HG03439 (cell line): ENCODE measurements at regions not wholly inside any gene's neighbourhood (a gene's known extent, or its start where the extent isn't known, plus 50 kb on each side); places are given as distances from the start of the nearest gene placed in this dataset.
"Not testable (repeated sequence)": the region's sequence is repeated elsewhere in the genome, so short reads cannot be mapped to it uniquely, and the experiment has no call there.

Experiments
- ATAC-seq: cut with Tn5 transposase; IDR thresholded peaks from one replicate; pipeline ENCODE4 v1.9.1; 2021; ENCODE audit warnings: mild to moderate bottlenecking, moderate library complexity; ENCODE audit not compliant: unreplicated experiment

GRCh38 chr16:47921535-47921934 lies 234.3 kb downstream of the ABCC12 start:
- ATAC-seq, result no peak

DNA sequence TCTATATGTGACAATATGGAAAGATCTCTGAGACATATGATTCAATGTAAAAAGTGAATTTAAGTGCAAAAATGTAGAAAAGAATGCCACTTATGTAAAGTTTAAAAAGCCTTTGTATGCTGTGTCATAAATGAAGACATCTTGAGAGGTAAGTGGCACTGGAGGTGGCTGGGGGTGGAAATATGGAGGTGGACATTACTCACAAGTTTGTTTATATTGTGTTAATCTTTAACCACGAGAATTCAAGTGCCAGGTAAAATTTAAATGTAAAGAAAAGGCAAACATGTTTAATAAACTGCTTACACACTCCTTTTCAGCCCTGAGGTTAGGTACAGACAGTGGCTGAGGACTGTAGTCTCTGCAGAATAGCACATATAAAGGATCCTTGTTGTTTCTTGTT lies 235.1 kb downstream of the ABCC12 start:
- no peak for ATAC-seq

DNA sequence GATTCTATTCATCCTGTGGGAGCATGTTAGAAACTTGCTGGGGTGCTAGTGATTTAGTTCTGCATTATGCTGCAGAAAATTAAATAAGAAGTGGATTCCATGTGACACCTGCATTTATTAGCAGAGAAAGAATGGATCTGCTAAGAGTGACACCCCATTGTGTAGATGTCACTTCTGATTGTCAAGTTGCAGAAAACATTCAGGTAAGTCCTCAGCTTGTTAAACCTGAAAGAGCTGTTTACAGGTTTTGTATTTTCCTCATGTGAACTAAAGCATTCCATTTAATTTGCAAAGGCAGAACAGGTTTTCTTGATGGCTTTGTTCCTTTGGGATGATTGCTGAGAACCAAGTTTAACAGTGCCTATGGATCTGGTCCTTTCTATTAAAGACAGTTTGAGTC lies 238.7 kb downstream of the ABCC12 start:
- ATAC-seq, result no peak

- no peak for ATAC-seq
These were observed 239.5 kb downstream of the ABCC12 start for GRCh38 chr16:47916266-47916665.

DNA sequence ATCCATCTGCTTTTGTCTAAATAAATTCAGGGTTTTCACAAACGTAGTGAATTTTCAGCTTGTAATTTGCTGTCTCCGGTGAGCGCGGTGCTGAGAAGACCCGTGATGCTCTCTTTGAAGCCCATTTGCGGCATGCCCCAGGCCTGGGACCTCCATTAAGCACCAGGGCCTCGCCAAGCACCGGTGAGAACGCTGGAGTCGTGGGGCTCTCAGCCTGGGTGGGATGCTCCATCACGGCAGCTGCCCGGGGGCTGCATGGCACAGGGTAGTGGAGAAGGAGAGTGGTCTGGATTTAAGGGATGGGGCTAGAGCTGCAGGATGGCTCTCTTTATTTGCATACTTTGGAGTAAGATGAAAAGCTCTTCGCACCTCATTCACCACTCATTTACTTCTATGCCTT lies 248.7 kb downstream of the ABCC12 start:
- no peak for ATAC-seq

GRCh38 chr16:47905771-47906170 lies 250.0 kb downstream of the ABCC12 start:
- ATAC-seq, result no peak

DNA sequence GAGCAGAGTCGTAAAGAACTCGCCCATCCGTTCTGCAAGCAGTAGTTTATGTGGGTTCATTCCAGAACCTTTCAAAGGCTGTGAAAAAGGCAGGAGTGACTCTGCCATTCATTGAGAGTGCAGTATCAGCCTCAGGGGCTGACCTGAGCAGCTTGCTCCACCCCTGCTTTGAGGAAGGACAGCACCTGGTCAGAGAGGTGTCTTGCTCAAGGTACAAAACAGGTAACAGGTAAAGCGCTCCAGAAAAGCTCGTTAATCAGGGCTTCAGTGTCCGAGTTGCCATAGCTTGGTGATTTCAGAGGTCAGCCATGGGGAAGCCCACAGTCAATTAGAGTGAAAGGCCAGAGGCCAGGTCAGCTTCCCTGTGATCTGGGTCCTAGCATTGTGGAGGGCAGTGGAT lies 251.1 kb downstream of the ABCC12 start:
- no peak for ATAC-seq

- no peak for ATAC-seq
These were observed 252.3 kb downstream of the ABCC12 start for GRCh38 chr16:47903470-47903869.

DNA sequence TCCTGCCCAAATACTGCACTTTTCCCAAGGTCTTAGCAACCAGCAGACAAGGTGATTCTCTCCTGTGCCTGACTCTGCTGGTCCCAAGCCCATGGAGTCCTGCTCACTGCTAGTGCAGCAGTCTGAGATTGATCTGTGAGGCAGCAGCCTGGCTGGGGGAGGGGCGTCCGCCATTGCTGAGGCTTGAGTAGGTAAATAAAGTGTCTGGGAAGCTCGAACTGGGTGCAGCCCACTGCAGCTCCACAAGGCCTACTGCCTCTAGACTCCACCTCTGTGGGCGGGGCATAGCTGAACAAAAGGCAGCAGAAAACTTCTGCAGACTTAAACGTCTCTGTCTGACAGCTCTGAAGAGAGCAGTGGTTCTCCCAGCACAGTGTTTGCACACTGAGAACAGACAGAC lies 258.7 kb downstream of the ABCC12 start:
- not testable (repeated sequence) for ATAC-seq

DNA sequence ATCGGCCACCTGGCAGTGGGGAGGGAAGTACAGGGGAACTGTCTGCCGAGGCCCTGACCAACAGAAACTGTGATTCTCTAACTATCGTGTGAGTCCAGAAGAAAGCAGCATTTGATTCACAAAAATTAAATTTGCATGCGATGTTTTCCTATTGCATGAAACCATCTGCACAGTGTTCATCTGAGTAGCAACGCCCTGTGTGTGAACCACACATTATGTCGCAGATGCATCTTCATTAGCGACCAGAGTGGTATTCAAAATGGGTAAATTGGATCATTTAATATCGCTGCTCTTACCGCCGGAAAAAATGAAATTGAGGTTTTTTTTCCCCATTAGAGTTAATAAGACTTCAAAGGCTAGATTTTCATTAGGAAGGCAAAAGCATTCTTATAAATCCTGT lies 260.6 kb downstream of the ABCC12 start:
- ATAC-seq, result no peak

DNA sequence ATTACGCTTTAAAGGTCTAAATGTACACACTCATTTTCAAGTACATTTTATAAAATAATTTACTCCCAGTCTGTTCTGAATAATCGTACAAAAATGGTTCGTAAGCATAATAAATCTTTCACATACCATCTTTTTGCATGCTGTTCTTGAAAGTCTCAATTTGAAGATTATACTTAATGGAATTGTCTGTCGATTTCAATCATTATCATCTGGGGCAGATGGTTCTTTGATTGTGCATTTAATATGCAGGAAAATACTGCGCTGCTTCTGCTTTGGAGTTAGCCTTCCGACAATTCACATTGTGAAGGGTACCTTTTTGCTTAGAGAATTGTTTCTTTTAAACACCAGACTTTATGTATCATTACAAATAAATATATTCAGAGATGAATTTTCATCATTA lies 262.8 kb downstream of the ABCC12 start:
- no peak for ATAC-seq

GRCh38 chr16:47888734-47889133 lies 267.1 kb downstream of the ABCC12 start:
- ATAC-seq, result no peak

GRCh38 chr16:47888142-47888541 lies 267.7 kb downstream of the ABCC12 start:
- ATAC-seq, result no peak

DNA sequence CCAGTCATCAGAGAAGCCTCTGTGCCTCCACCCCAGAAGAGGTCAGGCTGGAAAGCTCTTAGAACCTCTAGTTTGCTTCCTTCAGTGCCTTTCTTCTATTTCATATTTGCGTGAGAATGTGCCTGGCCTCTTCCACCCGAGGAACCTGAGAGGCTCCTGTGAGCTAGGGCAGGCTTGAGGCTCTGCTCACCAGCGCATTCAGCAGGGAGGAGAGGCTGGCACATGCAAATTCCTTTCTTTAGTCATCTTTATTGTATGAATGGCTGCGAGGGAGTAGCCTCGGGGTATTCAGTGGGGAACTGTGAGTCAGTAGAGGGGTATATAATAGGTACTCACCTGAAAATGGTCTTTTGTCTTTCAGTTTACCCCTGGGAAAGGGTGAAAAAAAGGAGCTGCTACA lies 268.3 kb downstream of the ABCC12 start:
- ATAC-seq, result no peak

GRCh38 chr16:47886631-47887415 lies 269.0 kb downstream of the ABCC12 start:
- no peak for ATAC-seq

DNA sequence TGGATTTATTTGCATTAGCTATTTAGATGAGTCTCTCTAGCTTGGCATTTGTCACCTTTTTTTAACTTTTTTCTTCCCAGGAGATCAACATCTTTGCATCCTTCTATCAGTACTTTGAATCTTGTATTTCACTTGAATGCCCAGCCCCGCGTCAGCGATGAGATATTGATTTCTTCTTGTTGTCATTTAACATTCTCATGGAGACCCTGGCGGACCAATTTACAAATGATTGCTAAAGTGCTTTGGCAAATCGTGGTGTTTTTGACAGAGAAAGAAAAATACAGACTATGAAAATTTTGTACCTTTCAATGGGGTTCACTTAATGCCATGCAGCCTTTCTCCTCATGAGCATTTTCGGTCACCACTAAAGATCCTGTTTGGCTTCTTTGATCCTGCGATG lies 269.7 kb downstream of the ABCC12 start:
- ATAC-seq, result no peak

GRCh38 chr16:47885489-47885888 lies 270.3 kb downstream of the ABCC12 start:
- no peak for ATAC-seq

DNA sequence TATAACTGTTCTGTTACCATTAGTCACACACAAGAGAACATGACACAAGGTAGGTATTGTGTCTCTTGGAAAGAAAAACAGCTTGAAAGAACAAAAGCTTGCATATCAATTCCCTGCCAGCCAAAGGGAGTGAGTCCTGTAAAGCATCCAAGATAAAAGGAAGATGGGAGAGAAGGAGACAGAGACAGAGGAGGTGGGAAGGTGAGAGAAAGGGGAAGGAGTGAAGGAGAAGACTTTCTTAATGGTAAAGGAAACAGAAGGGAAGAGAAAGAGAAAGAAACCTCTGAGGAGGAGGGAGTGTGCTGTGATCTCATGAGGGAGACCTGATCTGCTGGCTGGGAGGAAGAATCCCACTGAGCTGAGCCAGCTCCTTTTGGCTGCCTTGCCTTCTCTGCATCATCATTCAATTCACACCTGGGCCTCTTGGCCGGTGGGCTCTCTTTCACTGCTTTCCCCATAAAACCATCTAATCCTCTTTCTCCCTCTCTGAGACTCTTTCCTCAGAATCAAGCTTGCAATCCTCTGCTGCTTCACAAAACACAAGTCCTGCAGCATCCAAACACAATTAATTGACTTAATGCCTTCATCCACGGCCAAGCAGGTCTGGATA lies 271.6 kb downstream of the ABCC12 start:
- ATAC-seq, result no peak

- ATAC-seq, result no peak
These were observed 274.2 kb downstream of the ABCC12 start for GRCh38 chr16:47881574-47881973.

DNA sequence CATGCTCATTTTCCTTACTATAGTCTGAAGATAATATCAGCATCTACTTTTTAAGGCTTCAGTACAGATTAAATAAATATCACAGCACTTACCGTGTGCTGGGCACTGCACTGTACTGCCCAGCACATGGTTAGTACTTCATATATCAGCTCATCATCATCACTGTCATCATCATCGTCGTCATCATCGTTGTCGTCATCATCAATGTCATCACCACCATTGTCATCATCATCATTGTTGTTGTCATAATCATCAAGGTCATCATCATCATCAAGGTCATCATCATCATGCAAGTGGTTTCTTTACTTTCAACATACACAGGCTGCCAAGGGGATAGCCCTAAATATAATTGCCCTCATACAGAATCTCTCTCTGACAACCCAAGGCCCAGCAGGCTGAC lies 275.1 kb downstream of the ABCC12 start:
- no peak for ATAC-seq

DNA sequence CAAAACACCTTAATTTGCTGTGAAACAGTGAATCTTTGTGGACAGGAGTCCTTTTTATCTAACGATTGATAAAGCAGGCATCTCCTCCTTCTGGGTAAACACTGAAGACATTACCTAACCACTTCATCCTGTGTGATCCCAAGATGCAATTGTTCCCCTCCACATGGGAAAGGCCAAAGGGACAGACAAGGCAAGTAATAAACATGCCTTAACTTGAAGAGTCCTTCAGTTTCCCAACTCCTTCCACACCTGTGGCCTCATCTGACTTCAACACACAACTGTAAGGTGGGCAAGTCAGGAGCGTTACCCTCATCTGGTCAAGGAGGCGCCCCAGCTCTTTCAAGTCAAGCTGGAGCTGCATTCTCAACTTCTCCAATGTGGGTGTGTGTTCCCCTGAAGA lies 278.6 kb downstream of the ABCC12 start:
- no peak for ATAC-seq

GRCh38 chr16:47876511-47876910 lies 279.3 kb downstream of the ABCC12 start:
- no peak for ATAC-seq

DNA sequence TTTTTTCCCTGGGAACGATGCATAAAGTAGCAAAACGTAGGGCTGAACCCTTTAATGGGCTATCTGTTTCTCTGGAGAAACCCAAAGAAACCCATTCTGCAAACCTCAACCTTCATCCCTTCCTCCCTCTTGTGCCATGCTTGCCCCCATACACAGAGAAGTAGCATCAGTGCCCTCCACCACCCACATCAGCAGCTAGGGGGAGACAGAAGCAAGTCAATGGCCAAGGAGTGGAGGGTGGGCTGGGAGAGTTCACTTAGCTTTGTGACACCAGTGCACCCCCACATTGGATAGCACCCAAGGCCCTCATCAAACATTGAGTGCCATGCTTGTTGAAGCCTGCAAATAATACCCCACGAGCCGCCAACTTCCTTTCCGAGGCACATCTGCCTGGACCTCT lies 282.4 kb downstream of the ABCC12 start:
- ATAC-seq, result no peak
